ENCODE measurements at regions not wholly inside any gene's neighbourhood (a gene's known extent, or its start where the extent isn't known, plus 50 kb on each side); places are given as distances from the start of the nearest gene placed in this dataset.

DNA sequence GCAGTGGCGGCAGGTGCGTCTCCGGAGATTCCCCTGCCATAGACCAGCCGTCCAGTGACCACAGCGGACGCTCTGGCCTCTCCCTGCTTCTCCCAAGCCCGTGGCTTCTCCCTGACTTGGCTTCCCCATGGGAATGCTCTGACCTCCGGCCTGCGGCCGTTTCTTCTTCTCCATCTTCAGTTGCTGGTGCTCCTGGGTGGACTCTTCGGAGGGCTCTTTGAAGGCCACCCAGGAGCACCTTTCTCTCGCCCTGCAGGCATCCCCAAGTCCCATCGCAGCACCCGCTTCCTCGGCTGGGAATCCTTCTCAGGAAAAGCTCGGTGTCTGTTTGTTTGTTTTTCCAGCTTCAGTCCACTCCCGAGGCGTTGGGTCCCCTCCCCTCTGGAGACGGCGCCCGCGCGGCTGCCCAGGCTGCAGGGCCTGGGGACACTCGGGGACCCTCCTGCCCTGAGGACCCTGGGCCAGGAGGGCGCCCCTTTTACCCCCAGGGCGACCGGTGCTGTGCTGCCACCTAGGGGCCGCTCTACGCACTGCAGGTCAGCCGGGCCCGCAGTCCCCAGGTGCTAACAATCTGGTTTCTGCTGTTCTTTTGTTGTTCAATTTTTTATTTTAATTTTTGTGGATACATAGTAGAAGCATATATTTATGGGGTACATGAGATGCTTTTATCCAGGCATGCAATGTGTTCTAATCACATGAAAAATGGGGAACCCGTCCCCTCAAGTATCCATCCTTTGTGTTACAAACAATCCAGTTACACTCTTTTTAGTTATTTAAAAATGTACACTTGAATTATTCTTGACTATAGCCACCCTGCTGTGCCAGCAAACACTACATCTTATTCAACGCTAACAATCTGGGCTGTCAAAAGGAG, 197.9 kb upstream of the ADAMTS16 start:
- TF ChIP-seq, protein P1, sequence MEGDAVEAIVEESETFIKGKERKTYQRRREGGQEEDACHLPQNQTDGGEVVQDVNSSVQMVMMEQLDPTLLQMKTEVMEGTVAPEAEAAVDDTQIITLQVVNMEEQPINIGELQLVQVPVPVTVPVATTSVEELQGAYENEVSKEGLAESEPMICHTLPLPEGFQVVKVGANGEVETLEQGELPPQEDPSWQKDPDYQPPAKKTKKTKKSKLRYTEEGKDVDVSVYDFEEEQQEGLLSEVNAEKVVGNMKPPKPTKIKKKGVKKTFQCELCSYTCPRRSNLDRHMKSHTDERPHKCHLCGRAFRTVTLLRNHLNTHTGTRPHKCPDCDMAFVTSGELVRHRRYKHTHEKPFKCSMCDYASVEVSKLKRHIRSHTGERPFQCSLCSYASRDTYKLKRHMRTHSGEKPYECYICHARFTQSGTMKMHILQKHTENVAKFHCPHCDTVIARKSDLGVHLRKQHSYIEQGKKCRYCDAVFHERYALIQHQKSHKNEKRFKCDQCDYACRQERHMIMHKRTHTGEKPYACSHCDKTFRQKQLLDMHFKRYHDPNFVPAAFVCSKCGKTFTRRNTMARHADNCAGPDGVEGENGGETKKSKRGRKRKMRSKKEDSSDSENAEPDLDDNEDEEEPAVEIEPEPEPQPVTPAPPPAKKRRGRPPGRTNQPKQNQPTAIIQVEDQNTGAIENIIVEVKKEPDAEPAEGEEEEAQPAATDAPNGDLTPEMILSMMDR (IDR thresholded peaks at IDR 0.05; ENCODE audit: extremely low read depth, missing control alignments) = peak; percentile 78
- DNase-seq (ENCODE audit: low spot score) = peak; percentile 47

DNA sequence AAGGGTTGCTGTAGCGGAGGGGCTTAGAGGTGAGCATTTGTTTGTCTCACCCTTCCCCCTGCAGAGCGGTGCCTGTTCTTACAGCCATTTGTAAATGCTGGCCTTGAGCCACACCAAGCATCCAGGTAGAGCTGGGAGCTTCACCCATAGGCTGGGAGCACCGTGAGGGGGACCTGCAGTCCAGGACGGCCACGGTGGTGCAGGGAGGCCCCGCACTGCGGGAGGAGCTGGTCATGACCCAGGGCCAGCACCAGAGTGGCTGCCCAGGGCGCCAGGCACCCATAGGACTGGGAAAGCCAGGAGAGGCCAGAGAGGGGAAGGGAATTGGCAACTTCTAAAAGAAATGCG, 197.3 kb upstream of the ADAMTS16 start:
- DNase-seq (ENCODE audit: low spot score) = no peak
- TF ChIP-seq, protein P1 (IDR thresholded peaks at IDR 0.05; ENCODE audit: extremely low read depth, missing control alignments) = no peak

DNA sequence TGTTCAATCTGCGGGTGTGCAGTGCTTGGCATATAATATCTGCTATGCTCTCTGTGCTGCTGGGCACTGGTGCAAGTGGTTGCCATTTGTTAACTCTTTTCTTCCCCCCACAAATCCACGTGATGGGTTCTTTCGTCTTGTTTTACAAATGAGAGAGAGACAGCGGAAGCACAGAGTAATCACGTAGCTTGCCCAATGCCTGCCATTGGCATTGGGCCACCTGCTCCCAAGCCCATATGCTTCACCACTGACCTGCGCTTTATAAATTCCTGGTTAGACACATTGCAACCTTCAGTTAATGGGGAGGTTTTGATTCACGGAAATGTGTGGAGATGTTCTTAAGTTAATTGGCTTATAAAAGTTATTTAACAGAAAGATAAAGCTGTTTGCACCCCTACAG, 194.8 kb upstream of the ADAMTS16 start:
- no peak for DNase-seq (ENCODE audit: low spot score)
- TF ChIP-seq, protein P1 (IDR thresholded peaks at IDR 0.05; ENCODE audit: extremely low read depth, missing control alignments) = no peak

DNA sequence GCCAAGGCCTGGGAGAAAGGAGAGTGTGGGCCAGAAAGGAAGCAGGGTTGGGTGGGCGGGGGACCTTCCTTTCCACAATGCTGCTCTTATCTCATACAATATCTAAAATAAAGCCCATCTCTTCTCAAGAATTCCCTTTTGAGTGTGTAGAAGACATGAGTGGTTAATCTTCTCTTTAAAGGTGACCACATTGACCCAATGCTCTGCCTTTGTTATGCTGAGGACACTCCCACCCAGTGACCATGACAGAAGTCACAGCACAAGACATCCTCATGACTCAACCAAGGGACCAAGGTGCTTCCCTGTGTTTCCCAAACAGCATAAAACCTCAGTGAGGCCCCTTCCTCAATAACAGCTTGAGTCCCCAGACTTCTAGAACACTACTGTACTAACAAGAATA, 193.0 kb upstream of the ADAMTS16 start:
- no peak for DNase-seq (ENCODE audit: low spot score)
- TF ChIP-seq, protein P1 (IDR thresholded peaks at IDR 0.05; ENCODE audit: extremely low read depth, missing control alignments) = no peak

DNA sequence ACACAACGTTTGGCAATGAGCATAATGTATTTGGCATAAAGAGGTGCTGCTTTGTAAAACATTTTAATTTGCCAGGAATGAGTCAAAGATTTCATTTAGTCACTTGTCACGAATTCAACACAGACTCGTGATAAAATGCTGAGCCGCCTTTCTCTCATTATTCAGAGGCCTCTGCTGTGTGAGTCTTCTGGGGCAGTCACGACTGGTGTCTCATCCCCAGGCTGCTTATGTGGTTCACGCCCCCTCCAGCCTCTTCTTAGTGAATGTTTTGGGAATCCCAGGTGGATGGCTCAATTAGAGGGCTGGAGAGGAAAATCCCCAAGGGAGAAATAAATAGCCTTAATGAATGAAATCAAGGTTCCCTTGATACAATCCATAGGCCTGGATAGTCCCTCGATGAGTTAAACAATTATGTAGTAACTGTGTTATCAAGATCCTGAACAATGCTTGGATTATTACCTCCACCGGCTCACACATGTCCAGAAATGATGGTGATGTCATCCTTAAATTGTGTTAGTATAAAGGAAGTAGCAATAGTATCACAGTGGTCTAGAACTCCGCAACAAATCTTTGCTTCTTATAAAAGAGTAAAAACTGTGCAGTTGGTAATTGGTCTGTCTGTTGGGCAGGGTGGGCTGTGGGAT, 192.1 kb upstream of the ADAMTS16 start:
- TF ChIP-seq, protein P1 (IDR thresholded peaks at IDR 0.05; ENCODE audit: extremely low read depth, missing control alignments) = no peak
- DNase-seq (ENCODE audit: low spot score) = no peak

DNA sequence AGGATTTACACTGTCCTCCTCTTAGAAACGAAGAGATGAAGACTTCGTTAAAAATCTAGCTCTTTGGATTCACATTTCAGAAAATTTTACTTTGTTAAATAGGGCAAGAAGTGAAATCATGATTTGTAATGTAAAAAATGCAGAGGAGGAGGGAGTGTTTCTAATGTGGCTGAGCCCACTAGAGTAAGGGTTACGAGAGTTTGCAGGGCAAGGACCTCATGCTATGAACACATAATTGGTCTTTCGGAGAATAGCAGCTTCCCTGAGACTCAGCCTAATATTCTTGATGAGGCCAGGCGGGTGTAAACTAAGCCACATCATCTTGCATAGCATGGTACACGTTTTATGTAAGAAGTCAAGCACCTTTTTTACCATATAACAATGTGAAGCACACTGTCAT, 191.0 kb upstream of the ADAMTS16 start:
- TF ChIP-seq, protein P1 (IDR thresholded peaks at IDR 0.05; ENCODE audit: extremely low read depth, missing control alignments) = no peak
- DNase-seq (ENCODE audit: low spot score) = no peak

DNA sequence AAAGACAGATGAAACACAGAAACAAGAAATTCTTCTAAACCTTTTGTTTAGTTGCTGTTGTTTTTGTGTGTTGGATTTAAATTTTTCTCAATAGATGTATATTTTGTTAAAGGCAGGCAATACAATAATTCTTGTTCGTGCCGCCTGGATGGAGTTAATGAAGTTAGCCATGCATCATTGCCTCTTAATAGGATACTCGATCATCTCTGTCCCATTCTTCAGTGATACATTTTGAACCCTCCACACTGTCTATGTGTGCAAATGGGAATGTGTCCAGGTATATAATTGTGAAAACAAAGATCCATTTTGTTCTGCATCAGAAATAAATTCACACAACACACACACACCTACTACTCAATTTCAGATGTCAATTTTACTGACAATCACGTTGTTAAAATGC, 186.6 kb upstream of the ADAMTS16 start:
- no peak for DNase-seq (ENCODE audit: low spot score)
- TF ChIP-seq, protein P1 (IDR thresholded peaks at IDR 0.05; ENCODE audit: extremely low read depth, missing control alignments) = no peak

Data from GM20000 (cell line).